Spleen (tissue), 7 donors: ENCODE measurements at regions not wholly inside any gene's neighbourhood (a gene's known extent, or its start where the extent isn't known, plus 50 kb on each side); places are given as distances from the start of the nearest gene placed in this dataset.

Experiments
- CTCF ChIP-seq, 11 experiments: fragments of 200-600 bp in 7 of 11; fragments of 450-650 bp in 4 of 11; sonication (generic) in 4 of 11; IDR thresholded peaks in 8 of 11; conservative IDR thresholded peaks in 3 of 11; 1 replicate in 7 of 11; 2 replicates in 4 of 11; pipeline versions ENCODE4 v1.4.0 to v1.8.0; 2016 to 2021; ENCODE audit warnings: antibody characterized with exemption in 11 of 11, inconsistent platforms in 4 of 11, mild to moderate bottlenecking in 1 of 11
- POLR2A ChIP-seq, 3 donors: fragments of 450-650 bp; IDR thresholded peaks; one replicate each; pipeline ENCODE4 v1.5.1; 2017; ENCODE audit warnings: antibody characterized with exemption in 3 of 3, mild to moderate bottlenecking in 1 of 3
- donor health status: DM: no; HTN: no; CAD: no; lungs with moderate emphysema.
- donor health status: DM: no; HTN: no; CAD: no.
- donor health status: DM: no; HTN: no; CAD: no.

- TF ChIP-seq CTCF (IDR thresholded peaks at IDR 0.05 in 8 of 11, conservative IDR thresholded peaks at IDR 0.05 in 3 of 11), result no peak
- no peak for TF ChIP-seq POLR2A (IDR thresholded peaks at IDR 0.05)
Measured at GRCh38 chr12:56838621-56839488, 75.7 kb downstream of the HSD17B6 start.
